Epidermal melanocyte (primary cell): ENCODE measurements at regions not wholly inside any gene's neighbourhood (a gene's known extent, or its start where the extent isn't known, plus 50 kb on each side); places are given as distances from the start of the nearest gene placed in this dataset.

ENCODE experiments used
- DNase-seq: peaks from one replicate; pipeline ENCODE4 v3.0.0; 2011; ENCODE audit warnings: low spot score; ENCODE audit not compliant: insufficient read length

DNA sequence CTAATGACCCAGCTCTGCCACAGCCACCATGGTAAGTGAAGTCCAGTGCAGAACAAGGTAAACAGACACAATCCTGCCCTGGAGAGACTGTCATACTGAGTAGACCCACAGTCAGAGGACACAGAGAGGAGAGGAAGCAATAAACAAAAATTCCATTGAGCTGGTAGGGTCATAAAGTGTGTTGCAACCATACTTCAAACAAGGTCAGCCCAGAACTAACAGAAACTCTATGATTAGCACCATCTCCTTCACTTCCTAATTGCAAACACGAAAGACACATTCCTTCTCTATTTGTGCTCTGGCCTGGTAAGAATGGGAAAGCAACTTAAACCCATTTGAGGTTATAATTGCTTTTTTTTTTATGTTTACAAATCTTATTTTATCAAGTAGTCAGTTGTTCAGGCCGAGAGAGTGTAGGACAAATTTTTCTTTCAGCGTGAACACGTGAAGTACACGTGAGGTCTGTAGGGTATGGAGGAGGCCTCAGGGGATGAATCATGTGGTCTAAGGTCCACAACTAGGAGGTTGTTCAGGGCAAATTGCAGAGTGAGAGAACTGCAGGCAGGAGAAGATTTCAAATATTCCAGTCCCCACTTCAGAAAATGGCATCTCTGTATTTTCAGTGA, 71.4 kb upstream of the GLS start:
- no peak for DNase-seq

DNA sequence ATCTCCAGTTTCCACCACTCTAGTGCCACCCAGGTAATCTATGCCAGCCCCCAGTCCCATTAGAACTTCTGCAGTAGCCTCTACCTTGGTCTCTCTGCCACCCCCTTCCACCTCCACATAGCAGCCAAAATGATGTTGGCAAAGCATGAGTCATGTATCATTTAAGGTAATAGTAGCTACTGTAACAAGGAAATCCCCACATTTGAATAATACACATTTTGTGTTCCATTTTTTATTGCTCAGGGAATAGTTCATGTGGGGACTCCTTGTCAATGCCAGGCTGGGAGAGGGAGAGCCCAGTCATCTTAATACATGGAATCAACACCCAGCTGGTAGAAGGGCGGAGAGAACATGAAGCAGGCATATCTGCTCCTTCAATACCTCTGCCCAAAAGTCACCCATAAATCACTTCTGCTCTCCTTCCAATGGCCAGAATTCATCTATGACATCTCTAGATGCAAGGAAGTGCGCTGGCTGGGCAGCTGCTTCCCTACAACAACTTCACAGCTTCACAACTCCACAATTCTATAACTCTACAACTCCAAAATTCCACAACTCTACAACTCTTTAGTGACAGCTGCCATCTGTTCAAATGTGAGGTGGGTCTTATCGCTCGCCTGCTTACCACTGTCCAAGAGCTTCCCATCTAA, 70.6 kb upstream of the GLS start:
- no peak for DNase-seq

DNA sequence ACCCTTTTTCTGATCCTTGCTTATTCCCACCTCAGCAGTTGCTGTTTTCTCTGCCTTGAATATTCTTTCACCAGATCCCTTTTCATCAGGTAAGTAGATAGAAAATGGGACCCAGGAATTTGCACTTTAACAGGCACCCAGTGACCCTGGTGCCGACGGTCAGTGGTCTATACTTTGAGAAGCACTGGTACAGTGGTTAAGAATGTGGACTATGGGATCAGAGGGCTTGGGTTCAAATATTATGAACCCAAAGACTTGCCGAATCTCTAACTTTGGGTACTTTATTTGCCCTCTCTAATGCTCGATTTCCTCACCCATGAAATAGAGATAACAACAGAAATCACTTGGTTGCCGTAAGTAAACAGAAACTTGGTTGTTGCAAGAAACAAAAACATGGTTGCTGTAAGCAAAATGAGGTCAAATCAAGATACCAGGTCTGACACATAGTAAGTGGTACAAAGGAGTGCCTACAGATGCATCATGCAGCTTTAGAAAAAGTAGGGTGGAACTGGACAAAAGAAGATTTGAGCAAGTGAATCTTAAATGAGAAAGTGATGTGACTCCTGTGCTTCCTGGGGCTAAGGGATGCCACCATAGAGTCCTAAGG, 69.5 kb upstream of the GLS start:
- no peak for DNase-seq

DNA sequence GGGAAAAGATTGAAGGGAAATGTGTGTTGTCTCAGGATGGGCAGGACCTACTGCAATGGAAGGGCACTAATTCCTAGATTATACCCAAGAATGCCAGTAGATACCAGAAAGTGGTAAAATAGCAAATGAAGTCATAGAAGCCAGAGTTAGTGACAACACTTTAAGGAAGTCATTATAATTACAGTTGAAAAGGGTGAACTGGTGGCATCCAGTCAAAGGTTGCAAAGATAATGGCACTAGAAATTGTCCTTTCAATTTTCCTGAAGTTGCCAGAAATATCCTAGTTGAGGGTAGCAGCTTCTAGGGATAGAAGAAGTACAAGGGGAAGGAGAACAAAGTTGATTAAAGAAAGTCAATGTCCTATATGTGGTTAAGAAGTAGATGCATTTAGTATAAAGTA, 68.8 kb upstream of the GLS start:
- no peak for DNase-seq

DNA sequence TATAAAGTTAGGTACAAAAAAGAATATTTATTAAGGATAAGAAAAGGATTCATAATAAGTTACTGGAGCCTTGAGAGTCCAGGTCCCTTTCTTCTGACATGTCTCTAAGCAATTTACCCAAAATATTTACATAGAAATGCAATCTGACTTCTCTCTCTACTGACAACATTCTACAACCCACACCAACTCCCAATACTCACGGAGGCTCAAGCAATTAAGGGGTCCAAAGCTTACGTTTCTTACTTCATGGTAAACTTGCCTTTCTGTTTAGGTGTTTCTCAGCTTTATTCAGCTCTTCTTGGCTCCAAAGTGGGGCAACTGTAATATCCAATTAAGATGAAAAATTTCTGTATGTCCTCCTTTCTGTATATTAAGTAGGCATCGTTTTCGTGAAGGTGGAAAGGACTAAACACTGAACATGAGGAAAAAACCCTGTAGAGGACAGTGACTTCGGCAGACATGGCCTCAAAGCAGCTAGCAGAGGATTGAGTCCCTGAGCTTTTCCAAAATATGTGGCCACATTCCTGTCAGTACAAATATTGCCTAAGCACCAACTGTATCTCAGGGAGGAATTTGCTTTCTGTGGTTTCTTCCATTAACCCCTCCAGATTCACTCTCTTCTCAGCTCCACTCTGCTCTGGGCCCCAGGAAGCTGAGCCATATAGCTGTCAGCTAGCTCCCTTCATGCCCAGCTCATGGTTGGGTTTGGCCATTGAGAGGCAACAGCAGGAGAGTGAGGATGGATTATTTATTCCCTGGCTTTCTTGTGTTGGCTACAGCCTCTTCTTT, 67.9 kb upstream of the GLS start:
- DNase-seq, result no peak

DNA sequence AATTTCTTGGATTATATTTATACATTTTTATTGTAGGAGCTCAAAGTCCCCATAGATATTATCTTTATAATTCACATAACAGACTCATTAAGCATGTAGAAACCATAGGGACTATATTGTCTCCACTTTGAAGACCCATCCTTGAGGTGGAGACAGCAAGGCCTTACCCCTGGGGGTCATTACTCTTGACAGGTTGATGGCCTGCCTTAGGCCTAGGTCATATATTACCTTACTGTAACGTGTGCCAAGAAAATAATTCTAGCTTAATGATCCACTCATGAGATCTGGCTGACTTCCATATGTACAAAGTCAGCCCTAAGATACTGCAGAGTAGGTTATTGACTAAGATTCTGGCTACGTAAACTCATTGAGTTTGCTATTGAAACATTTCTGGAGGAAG, 65.4 kb upstream of the GLS start:
- no peak for DNase-seq

DNA sequence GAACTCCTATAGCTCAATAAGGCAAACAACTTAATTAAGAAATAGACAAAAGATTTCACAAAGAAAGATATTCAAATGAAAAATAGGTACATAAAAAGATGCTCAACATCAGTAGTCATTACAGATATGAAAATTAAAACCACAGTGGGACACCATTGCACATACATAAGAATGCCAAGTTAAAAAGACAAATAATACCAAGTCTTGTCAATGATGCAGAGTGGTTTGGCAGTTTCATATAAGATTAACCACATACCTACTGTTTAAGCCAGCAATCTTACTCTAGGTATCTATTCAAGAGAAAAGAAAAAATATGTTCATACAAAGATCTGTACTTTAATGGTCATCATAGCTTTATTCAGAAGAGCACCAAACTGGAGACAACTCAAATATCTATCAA, 63.5 kb upstream of the GLS start:
- no peak for DNase-seq

DNA sequence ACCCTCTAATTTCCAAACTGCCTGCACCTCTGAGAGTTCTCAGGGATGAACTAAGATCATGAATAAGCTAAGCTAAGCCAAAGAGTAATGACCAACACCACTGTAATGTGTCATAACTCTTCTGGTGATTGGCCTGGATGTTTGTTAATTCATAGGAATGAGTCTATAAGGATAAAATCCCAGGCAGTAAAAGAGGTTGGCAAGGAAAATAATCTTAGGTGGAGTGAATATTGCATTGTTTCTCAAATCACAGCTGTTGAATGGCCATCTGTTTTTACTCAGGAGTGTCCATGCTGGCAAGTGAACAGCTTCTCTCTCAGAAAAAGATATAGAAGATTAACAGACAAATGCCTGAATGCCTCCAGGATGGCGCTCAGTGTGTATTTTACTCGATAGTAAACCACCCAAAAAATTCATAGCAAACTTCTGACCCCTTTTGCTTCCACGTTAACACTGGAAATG, 60.8 kb upstream of the GLS start:
- peak; percentile 37 for DNase-seq

DNA sequence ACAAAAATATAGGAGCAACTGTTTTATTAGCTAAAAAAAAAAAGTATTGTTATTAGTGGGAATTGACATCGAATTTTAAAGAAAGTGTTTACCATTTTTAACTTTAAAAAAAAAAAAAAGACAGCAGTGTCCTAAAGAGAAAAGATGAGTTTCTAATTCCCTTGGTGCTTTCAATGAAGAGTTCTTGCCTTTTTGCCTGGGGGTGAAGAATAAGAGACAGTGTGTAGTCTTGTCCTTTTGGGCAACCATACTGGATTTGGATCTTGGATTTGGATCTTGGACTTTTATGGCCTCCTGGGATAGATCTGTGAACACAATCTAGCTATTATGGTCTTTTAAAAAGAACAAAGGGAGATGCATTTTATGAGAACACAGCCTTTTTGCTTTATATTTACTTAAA, 60.2 kb upstream of the GLS start:
- no peak for DNase-seq

DNA sequence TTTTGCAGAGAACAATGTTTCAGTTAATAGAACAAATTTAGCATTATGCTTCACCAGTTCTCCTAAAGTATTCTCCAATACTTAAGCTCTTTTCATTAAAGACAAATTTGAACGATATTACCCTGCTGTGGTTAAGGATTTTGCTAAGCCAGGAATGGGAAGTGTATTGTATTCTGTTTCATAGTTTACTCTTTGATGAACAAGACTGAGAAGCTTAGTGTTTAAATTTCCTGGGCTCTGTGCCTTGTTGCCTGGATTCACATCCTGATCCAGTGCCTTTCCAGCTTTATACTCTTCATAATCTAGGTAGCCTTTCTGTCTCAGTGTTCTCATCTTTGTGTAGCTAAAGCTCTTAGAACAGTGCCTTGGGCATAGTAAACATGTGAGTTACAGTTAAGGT, 58.6 kb upstream of the GLS start:
- no peak for DNase-seq

DNA sequence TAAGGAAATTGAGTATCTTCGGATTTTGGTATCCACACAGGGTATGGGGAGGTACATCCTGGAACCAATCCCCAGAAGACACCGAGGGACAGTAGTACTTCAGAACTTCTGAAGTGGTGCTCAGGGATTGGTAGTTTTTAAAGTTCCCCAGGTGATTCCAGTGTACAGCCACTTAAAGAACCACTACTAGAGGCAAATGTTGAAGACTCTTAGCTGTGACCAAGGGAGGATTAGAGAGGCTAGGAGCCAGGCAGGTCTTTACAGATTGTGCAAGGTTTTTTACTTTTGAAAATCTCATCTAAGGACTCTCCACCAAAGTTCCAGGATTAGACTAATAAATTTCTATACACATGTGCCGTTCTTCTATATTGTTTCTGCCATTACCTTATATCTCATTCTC, 52.9 kb upstream of the GLS start:
- DNase-seq, result no peak

DNA sequence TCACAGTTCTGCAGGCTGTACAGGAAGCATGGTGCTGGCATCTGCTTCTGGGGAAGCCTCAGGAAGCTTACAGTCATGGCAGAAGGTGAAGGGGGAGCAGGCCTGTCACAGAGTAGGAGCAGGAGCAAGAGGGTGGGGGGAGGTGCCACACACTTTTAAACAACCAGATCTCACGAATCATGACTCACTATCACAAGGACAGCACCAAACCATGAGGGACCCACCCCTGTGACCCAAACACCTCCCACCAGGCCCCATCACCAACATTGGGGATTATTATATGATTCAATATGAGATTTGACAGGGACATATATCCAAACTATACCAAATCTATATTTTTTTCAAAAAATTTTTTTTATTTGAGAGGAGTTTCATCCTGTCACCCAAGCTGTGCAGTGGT, 51.0 kb upstream of the GLS start:
- no peak for DNase-seq
